ENCODE measurements at regions not wholly inside any gene's neighbourhood (a gene's known extent, or its start where the extent isn't known, plus 50 kb on each side); places are given as distances from the start of the nearest gene placed in this dataset.

DNA sequence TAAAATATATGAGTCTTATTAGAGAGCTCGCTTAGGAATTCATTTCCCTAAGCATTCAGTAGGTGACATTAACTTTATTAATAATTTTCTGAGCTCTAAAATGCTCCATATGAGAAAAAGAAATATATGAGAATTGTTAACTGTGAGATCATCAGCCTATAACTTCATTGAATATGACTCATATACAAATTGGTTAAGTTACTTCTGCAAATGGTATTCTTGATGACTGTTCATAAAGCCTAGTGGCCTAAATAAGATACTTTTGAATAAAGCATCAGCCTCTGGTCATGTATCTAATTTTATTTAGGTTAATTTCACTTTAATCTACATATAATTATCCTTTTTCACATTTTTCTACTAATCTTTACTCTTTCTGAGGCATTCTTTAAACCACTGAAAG lies 710.2 kb upstream of the ACO1 start:
- no peak overlapping the region for H3K27ac ChIP-seq (ENCODE audit: low read depth, low read length)
- no peak overlapping the region for H3K14ac ChIP-seq (ENCODE audit: low read length)
- no peaks in the 10 kb centered on the region for H3K79me1 ChIP-seq (ENCODE audit: low read length)
- H4K91ac ChIP-seq (ENCODE audit: low read depth, low read length): no peak overlapping the region
- no peaks in the 10 kb centered on the region for H3K36me3 ChIP-seq (ENCODE audit: control insufficient read depth in 1 of 2, insufficient read depth in 2 of 2, low read length in 2 of 2)
- H3K4me2 ChIP-seq (ENCODE audit: low read length): no peak overlapping the region
- H3K79me2 ChIP-seq (ENCODE audit: control insufficient read depth, insufficient read depth, low read length, poor library complexity): no peaks in the 10 kb centered on the region
- H2BK5ac ChIP-seq (ENCODE audit: low read depth, low read length, poor library complexity): no peak overlapping the region
- no peak overlapping the region for H2AK5ac ChIP-seq (ENCODE audit: low read length)
- no peak overlapping the region for H3K23ac ChIP-seq (ENCODE audit: low read length)
- H4K12ac ChIP-seq (ENCODE audit: low read depth, low read length): no peak overlapping the region
- H3K4me1 ChIP-seq (ENCODE audit: control insufficient read depth in 1 of 2, insufficient read depth in 2 of 2, low read length in 2 of 2): no peaks in the 10 kb centered on the region
- no peak overlapping the region for H2BK12ac ChIP-seq (ENCODE audit: low read length)
- no peak overlapping the region for H3K18ac ChIP-seq (ENCODE audit: low read length)
- H3K9ac ChIP-seq (ENCODE audit: low read length): no peak overlapping the region
- no peak overlapping the region for H2BK120ac ChIP-seq (ENCODE audit: insufficient read depth, low read length, poor library complexity)
- no peak overlapping the region for H4K8ac ChIP-seq (ENCODE audit: low read depth, low read length)
- H3K27me3 ChIP-seq (ENCODE audit: insufficient read depth, low read length): no peaks in the 10 kb centered on the region
- no peak overlapping the region for H2AFZ ChIP-seq (ENCODE audit: insufficient read depth, low read length, poor library complexity)
- no peak for DNase-seq
- no peaks in the 10 kb centered on the region for H3K9me3 ChIP-seq (ENCODE audit: insufficient read depth, low read depth, low read length)
- WGBS (ENCODE audit: extremely low coverage, insufficient coverage, insufficient read length): no CpG with 5 or more reads among the region's 1 CpG
- no peak overlapping the region for H3K4me3 ChIP-seq (ENCODE audit: low read depth, low read length)
- no peak overlapping the region for H3K4ac ChIP-seq (ENCODE audit: low read depth, low read length)

DNA sequence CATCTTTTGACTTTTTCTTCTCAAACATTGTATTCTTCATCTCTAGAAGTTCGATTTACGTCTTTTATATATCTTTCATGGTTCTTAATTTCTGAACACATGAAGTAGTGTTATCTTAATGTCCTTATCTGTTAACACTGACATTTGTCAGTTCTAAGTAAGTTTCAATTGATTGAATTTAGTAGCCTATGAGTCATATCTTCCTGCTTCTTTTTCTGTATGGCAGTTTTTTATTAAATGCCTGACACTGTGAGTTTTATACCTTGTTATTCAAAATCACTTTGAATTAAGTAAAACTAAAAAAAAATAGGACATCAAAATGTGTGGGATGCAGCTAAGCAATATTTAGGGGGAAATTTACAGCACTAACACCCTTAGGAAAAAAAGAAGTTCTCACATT lies 707.0 kb upstream of the ACO1 start:
- Histone ChIP-seq H3K36me3 (ENCODE audit: control insufficient read depth in 1 of 2, insufficient read depth in 2 of 2, low read length in 2 of 2) (no peaks in the 10 kb centered on the region), H2AK5ac (ENCODE audit: low read length) (no peak overlapping the region), H3K4me1 (ENCODE audit: control insufficient read depth in 1 of 2, insufficient read depth in 2 of 2, low read length in 2 of 2) (no peaks in the 10 kb centered on the region), H4K12ac (ENCODE audit: low read depth, low read length) (no peak overlapping the region), H3K18ac (ENCODE audit: low read length) (no peak overlapping the region), H3K27ac (ENCODE audit: low read depth, low read length) (no peak overlapping the region), H3K14ac (ENCODE audit: low read length) (no peak overlapping the region), H3K27me3 (ENCODE audit: insufficient read depth, low read length) (no peaks in the 10 kb centered on the region), H3K23ac (ENCODE audit: low read length) (no peak overlapping the region), H3K4me3 (ENCODE audit: low read depth, low read length) (no peak overlapping the region), H2BK12ac (ENCODE audit: low read length) (no peak overlapping the region), H2AFZ (ENCODE audit: insufficient read depth, low read length, poor library complexity) (no peak overlapping the region), H3K9ac (ENCODE audit: low read length) (no peak overlapping the region), H4K8ac (ENCODE audit: low read depth, low read length) (no peak overlapping the region), H3K9me3 (ENCODE audit: insufficient read depth, low read depth, low read length) (no peaks in the 10 kb centered on the region), H3K79me1 (ENCODE audit: low read length) (no peaks in the 10 kb centered on the region), H4K91ac (ENCODE audit: low read depth, low read length) (no peak overlapping the region), H3K4me2 (ENCODE audit: low read length) (no peak overlapping the region), H2BK120ac (ENCODE audit: insufficient read depth, low read length, poor library complexity) (no peak overlapping the region), H3K4ac (ENCODE audit: low read depth, low read length) (no peak overlapping the region), H3K79me2 (ENCODE audit: control insufficient read depth, insufficient read depth, low read length, poor library complexity) (no peaks in the 10 kb centered on the region), H2BK5ac (ENCODE audit: low read depth, low read length, poor library complexity) (no peak overlapping the region)
- no peak for DNase-seq
- no CpG with 5 or more reads among the region's 2 CpGs for WGBS (ENCODE audit: extremely low coverage, insufficient coverage, insufficient read length)

DNA sequence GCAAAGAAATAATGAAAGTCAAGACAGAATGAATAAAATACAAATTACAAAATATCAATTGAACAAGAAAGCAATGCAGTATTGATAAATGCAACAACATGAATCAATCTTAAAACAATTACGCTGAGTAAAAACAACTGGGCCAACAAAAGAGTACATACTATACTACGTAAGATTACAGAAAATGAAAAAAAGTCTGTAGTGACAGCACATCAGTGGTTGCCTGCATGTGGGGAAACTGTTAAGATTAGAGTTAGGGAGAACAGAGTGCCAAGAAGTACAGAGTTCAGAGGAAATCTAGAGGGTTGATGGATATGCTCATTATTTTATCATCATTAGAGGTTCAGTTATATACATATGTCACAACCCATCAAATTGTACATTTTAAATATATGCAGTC lies 706.6 kb upstream of the ACO1 start:
- H2AFZ ChIP-seq (ENCODE audit: insufficient read depth, low read length, poor library complexity): no peak overlapping the region
- no peak overlapping the region for H2BK5ac ChIP-seq (ENCODE audit: low read depth, low read length, poor library complexity)
- no peak overlapping the region for H2AK5ac ChIP-seq (ENCODE audit: low read length)
- no peaks in the 10 kb centered on the region for H3K27me3 ChIP-seq (ENCODE audit: insufficient read depth, low read length)
- H2BK120ac ChIP-seq (ENCODE audit: insufficient read depth, low read length, poor library complexity): no peak overlapping the region
- H3K4ac ChIP-seq (ENCODE audit: low read depth, low read length): no peak overlapping the region
- no peaks in the 10 kb centered on the region for H3K79me2 ChIP-seq (ENCODE audit: control insufficient read depth, insufficient read depth, low read length, poor library complexity)
- no peak overlapping the region for H3K23ac ChIP-seq (ENCODE audit: low read length)
- H3K14ac ChIP-seq (ENCODE audit: low read length): no peak overlapping the region
- WGBS (ENCODE audit: extremely low coverage, insufficient coverage, insufficient read length): no CpG with 5 or more reads among the region's 2 CpGs
- no peak overlapping the region for H3K4me2 ChIP-seq (ENCODE audit: low read length)
- H4K91ac ChIP-seq (ENCODE audit: low read depth, low read length): no peak overlapping the region
- H3K27ac ChIP-seq (ENCODE audit: low read depth, low read length): no peak overlapping the region
- no peaks in the 10 kb centered on the region for H3K79me1 ChIP-seq (ENCODE audit: low read length)
- H4K8ac ChIP-seq (ENCODE audit: low read depth, low read length): no peak overlapping the region
- no peak overlapping the region for H3K18ac ChIP-seq (ENCODE audit: low read length)
- H3K36me3 ChIP-seq (ENCODE audit: control insufficient read depth in 1 of 2, insufficient read depth in 2 of 2, low read length in 2 of 2): no peaks in the 10 kb centered on the region
- no peak overlapping the region for H4K12ac ChIP-seq (ENCODE audit: low read depth, low read length)
- DNase-seq: no peak
- no peaks in the 10 kb centered on the region for H3K9me3 ChIP-seq (ENCODE audit: insufficient read depth, low read depth, low read length)
- no peak overlapping the region for H2BK12ac ChIP-seq (ENCODE audit: low read length)
- no peaks in the 10 kb centered on the region for H3K4me1 ChIP-seq (ENCODE audit: control insufficient read depth in 1 of 2, insufficient read depth in 2 of 2, low read length in 2 of 2)
- H3K4me3 ChIP-seq (ENCODE audit: low read depth, low read length): no peak overlapping the region
- H3K9ac ChIP-seq (ENCODE audit: low read length): no peak overlapping the region

DNA sequence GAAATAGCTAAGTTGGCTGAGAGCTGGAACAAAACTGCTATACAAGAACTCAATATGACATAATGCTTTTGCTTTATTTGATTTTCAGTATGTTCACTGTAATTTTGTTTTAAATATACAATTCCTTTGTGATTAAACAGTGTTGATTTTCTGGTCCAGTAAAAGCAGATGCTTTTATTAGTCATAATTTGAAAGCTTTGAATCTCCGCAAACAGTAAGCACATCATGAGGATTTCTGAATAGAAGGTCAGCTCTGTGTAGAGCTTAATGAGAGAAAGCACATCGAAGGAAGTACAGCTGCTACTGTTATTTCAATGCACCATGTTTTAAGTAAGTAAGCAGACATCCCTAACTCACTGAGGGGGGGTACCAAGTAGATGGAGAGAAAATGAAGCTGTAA lies 701.3 kb upstream of the ACO1 start:
- no peak overlapping the region for H3K4me2 ChIP-seq (ENCODE audit: low read length)
- H3K9ac ChIP-seq (ENCODE audit: low read length): no peak overlapping the region
- H2AK5ac ChIP-seq (ENCODE audit: low read length): no peak overlapping the region
- WGBS (ENCODE audit: extremely low coverage, insufficient coverage, insufficient read length): no CpG with 5 or more reads among the region's 2 CpGs
- H3K18ac ChIP-seq (ENCODE audit: low read length): no peak overlapping the region
- H4K91ac ChIP-seq (ENCODE audit: low read depth, low read length): no peak overlapping the region
- H3K27ac ChIP-seq (ENCODE audit: low read depth, low read length): no peak overlapping the region
- H3K4me3 ChIP-seq (ENCODE audit: low read depth, low read length): no peak overlapping the region
- no peak overlapping the region for H4K12ac ChIP-seq (ENCODE audit: low read depth, low read length)
- H3K4ac ChIP-seq (ENCODE audit: low read depth, low read length): no peak overlapping the region
- no peak for DNase-seq
- no peak overlapping the region for H4K8ac ChIP-seq (ENCODE audit: low read depth, low read length)
- no peaks in the 10 kb centered on the region for H3K79me2 ChIP-seq (ENCODE audit: control insufficient read depth, insufficient read depth, low read length, poor library complexity)
- no peak overlapping the region for H3K23ac ChIP-seq (ENCODE audit: low read length)
- no peaks in the 10 kb centered on the region for H3K4me1 ChIP-seq (ENCODE audit: control insufficient read depth in 1 of 2, insufficient read depth in 2 of 2, low read length in 2 of 2)
- H2BK120ac ChIP-seq (ENCODE audit: insufficient read depth, low read length, poor library complexity): no peak overlapping the region
- no peak overlapping the region for H3K14ac ChIP-seq (ENCODE audit: low read length)
- no peaks in the 10 kb centered on the region for H3K27me3 ChIP-seq (ENCODE audit: insufficient read depth, low read length)
- H3K9me3 ChIP-seq (ENCODE audit: insufficient read depth, low read depth, low read length): no peaks in the 10 kb centered on the region
- no peaks in the 10 kb centered on the region for H3K36me3 ChIP-seq (ENCODE audit: control insufficient read depth in 1 of 2, insufficient read depth in 2 of 2, low read length in 2 of 2)
- no peak overlapping the region for H2BK5ac ChIP-seq (ENCODE audit: low read depth, low read length, poor library complexity)
- H2AFZ ChIP-seq (ENCODE audit: insufficient read depth, low read length, poor library complexity): no peak overlapping the region
- no peak overlapping the region for H2BK12ac ChIP-seq (ENCODE audit: low read length)
- H3K79me1 ChIP-seq (ENCODE audit: low read length): no peaks in the 10 kb centered on the region
